C4-2B (cell line): ENCODE measurements at regions not wholly inside any gene's neighbourhood (a gene's known extent, or its start where the extent isn't known, plus 50 kb on each side); places are given as distances from the start of the nearest gene placed in this dataset.

Experiments used
- H3K27ac ChIP-seq: fragments of 450-650 bp; 2 replicates; pipeline ENCODE4 v1.5.1; 2017
- ZFX ChIP-seq: fragments of 450-650 bp; IDR thresholded peaks from 2 replicates; pipeline ENCODE4 v1.6.1; 2017
- TF ChIP-seq, protein P1 (sequence below): fragments of 450-650 bp; conservative IDR thresholded peaks from 2 replicates; pipeline ENCODE4 v1.5.1; 2017; ENCODE audit warnings: mild to moderate bottlenecking

DNA sequence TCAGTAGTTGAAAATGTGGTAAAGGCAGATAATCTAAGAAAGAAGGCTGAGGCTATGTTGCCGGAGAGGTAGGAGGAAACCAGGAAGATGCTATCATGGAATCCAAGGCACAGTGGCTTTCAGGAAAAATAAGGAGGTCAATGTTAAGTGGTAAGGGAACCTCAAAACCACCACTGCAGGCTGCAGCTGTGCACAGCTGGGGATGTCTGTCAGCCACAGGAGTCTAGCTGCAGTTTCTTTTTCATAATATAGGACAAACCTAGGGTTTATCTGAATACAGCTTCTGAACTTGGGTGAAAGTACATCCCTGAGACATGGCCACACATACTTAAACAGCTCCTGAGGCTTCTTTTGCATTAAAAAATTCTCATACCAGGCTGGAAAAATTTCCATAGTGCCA is 93.9 kb downstream of the SLC5A7 start:
- TF ChIP-seq ZFX, result no peak
- TF ChIP-seq, protein P1, sequence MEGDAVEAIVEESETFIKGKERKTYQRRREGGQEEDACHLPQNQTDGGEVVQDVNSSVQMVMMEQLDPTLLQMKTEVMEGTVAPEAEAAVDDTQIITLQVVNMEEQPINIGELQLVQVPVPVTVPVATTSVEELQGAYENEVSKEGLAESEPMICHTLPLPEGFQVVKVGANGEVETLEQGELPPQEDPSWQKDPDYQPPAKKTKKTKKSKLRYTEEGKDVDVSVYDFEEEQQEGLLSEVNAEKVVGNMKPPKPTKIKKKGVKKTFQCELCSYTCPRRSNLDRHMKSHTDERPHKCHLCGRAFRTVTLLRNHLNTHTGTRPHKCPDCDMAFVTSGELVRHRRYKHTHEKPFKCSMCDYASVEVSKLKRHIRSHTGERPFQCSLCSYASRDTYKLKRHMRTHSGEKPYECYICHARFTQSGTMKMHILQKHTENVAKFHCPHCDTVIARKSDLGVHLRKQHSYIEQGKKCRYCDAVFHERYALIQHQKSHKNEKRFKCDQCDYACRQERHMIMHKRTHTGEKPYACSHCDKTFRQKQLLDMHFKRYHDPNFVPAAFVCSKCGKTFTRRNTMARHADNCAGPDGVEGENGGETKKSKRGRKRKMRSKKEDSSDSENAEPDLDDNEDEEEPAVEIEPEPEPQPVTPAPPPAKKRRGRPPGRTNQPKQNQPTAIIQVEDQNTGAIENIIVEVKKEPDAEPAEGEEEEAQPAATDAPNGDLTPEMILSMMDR, result no peak
- no peak overlapping the region for H3K27ac ChIP-seq

DNA sequence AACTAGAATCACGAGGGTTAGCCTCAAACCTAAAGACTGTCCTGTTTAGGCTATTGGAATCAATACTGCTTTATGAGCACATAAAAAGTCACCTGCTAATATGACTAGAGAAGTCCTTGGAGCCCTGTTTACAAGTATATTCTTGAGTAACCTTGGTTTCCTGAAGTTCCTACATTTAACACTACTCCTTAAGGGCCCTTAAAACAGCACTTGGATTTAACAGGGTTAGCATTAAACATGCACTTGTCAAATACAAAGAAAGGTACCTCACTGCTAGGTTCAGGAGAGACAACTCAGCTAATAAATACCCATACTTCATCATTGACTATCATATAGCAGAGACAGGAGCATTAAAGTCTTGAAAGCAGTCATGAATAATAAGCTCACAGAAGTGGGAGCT is 96.7 kb downstream of the SLC5A7 start:
- TF ChIP-seq ZFX, result no peak
- TF ChIP-seq, protein P1, result no peak

DNA sequence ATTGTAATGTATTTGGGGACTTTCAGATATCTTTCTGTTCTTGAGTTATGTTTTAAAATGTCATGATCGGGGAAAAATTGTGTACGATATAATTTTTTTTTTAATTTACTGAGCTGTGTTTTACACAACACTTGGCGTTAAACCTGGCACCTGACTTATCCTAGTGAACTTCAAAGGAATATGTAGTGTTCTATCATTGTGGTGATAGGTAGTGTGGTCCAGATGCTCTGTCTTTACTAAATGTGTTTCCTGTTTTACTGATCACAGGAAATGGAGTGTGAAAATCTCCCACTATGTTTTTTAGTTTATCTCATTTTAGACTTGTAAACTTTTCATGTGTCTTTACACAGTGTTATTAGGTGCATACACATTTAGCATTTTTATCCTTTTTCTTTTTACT is 98.0 kb downstream of the SLC5A7 start:
- no peak overlapping the region for H3K27ac ChIP-seq
- TF ChIP-seq ZFX, result no peak
- TF ChIP-seq, protein P1, result no peak

More for the DNA sequence above, 96.7 kb downstream of the SLC5A7 start:
- no peak overlapping the region for H3K27ac ChIP-seq

DNA sequence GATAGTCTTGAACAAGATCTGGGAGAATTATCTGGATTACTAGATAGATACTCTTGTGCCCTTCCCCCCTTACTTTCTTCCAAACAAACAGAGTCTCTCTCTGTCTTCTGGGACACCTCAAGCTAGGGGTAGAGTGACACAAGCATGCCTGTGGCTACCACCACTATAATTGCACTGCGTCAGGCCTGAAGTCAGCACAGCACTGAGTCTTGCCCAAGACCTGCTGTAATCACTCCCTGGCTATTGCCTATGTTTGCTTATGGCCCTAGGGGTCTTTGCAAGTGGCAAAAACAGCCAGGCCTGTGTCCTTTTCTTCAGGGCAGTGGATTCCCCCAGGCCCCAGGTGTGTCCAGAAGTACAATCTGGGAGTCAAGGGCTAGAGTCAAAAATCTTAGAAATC is 106.6 kb downstream of the SLC5A7 start:
- TF ChIP-seq, protein P1, result no peak
- TF ChIP-seq ZFX, result no peak
- no peak overlapping the region for H3K27ac ChIP-seq

DNA sequence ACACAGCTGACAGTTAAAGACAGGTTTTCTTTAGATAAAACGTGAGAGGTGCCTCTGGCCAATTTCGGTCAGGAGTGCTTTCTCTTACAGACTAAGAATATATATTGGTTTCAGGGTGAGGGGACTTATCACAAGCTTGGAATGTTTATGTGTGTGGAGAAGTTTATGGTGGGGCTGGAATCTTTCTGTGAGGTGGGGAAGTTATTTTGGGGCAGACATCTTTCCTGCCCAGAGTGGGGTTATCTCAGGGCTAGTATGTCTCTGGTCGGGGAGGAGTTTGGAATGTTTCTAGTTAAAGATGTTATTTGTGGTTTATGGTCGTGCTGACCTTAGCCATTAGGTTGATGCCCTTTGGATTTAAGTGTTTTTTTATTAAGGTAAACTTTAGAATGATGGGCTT is 115.2 kb downstream of the SLC5A7 start:
- TF ChIP-seq, protein P1, result no peak
- no peak for TF ChIP-seq ZFX
- H3K27ac ChIP-seq, result no peak overlapping the region

DNA sequence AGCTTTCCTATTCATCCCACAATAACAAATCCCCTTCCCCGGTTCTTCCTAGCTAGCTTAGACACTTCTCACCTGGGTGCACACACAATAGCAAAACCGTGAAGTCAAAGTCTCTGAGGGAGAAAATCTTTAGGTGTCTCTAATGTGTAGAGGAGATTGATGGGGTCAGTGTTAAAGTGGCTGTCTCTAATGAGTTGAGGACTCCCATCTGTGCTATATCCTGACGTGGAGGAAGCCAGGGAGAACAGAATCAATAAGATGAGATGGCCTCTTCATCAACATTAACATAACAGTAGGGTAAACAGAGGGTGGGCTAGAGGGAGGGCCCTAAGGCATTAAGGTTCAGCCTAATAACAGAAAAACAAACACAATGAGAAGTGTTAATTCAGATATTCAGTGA is 120.4 kb downstream of the SLC5A7 start:
- no peak overlapping the region for H3K27ac ChIP-seq
- no peak for TF ChIP-seq ZFX
- TF ChIP-seq, protein P1, result no peak

DNA sequence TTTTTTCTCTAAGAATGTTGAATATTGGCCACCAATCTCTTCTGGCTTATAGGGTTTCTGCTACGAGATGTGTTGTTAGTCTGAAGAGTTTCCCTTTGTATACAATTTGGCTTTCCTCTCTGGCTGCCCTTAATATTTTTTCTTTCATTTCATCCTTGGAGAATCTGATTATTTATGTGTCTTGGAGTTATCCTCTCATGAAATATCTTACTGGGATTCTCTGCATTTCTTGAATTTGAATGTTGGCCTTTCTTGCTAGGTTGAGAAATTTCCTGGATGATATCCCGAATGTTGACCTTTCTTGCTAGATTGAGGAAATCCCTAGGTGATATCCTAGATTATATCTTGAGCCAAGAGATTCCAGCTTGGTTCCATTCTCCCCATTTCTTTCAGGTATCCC is 125.6 kb downstream of the SLC5A7 start:
- H3K27ac ChIP-seq, result no peak overlapping the region
- TF ChIP-seq, protein P1, result no peak
- TF ChIP-seq ZFX, result no peak
